NCI-H128 (cell line): ENCODE measurements at regions not wholly inside any gene's neighbourhood (a gene's known extent, or its start where the extent isn't known, plus 50 kb on each side); places are given as distances from the start of the nearest gene placed in this dataset.

Experiments used
- DNase-seq: peaks from one replicate; lab custom pipeline; 2025; ENCODE audit not compliant: unreplicated experiment; lab: John Stamatoyannopoulos, UW

GRCh38 chr1:218967254-218967653, 206.4 kb upstream of the LYPLAL1 start:
- DNase-seq = no peak

- no peak for DNase-seq
Observed at GRCh38 chr1:218967836-218968235, 205.8 kb upstream of the LYPLAL1 start.

DNA sequence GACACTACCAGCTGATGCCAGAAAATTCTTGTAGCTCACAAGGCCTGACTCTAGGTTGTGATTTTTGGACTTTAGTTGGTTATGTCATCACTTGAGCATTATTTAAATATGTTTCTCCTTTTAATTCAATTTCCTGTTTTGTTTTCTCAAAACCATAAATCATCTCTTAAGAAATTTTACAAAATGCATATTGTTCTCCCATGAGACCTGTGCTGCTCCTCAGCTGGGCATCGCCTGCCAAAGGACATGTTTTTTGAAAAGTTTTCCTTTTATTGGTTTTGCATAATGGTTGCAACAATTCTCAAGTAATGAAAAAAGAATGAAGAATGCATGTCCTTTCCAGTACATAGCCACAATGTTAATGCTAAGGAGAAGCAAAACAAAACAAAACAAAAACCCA, 204.7 kb upstream of the LYPLAL1 start:
- no peak for DNase-seq

DNA sequence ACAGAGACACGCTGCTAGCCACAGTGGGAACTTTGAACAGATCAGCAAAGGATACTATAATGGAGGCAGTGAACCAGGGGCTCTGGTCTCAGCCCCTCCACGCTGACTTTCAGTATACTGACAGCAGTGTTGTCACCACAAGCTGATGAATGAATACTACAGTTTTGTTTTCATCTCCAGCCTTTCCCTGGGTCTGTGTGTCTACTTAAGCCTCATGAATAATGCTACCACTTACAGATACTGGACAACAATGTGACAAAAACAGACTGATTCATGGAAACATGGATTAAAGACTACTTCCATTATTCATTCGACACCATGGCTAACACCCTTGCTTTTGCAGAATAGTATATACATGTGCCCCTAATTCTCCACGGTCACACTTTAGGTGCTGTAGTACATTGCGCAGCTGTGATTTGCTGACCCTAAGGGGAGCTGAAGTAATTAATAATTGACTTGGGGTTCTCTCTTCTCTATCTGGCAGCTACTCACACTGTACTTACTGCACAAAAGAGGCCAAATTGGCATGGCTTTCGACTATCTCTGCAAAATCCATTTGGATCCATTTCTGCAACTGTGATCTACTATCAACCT, 203.2 kb upstream of the LYPLAL1 start:
- no peak for DNase-seq

GRCh38 chr1:218971156-218971555, 202.5 kb upstream of the LYPLAL1 start:
- DNase-seq = no peak

DNA sequence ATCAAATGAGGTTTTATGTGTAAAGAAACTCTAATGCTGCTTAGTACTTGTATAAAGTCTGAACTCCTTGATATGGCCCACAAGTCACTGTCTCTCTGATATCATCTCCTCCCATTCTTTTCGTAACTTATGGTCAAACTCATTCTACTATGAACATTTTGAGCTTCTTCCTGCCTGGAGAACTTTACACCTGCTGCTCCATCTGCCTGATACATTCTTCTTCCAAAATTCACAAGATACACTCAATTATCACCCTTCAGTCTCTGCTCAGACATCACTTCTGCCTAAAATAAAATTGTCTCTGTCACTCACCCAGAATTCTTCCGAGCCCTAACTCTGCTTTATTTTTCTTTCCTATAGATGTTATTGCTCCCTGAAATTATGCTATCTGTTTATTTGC, 192.8 kb upstream of the LYPLAL1 start:
- no peak for DNase-seq

DNA sequence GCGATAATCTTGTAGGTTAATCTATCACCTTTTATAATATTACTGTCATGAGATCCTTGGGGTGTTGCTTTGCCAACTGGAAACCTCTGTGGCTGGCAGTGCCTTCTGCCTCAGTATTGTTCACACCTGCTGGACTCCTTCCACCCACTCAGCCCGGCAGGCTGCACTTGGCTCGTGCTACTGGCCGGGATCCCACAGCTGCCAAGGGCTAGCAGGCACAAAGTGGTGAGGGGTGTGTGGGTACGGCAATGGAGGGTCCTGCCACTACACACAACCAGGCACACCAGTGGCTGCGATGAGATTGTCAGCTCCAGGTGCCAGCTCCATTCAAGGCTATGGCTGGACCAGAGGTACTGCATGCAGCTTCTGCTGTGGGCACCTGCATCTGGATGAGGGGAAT, 191.2 kb upstream of the LYPLAL1 start:
- DNase-seq = no peak

DNA sequence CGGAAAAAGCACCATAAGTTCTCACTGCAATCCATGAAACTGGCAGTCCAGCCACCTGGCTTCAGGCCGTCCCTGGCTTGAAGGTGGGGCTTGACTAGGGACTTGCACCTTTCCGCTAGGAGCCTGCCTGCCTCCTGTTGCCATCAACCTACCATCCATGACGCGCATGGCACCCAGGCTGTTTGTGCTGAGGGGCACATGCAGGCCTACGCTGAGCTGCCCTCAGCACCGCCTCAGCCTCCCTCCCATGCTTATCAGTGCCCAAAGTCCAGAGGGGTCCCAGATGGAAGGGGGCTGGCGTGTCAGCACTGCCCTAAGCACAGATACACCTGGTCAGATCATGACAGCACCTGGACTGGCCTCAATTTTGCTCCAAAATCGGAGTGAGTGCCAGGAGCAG, 190.2 kb upstream of the LYPLAL1 start:
- no peak for DNase-seq

GRCh38 chr1:218983848-218984247, 189.8 kb upstream of the LYPLAL1 start:
- no peak for DNase-seq

DNA sequence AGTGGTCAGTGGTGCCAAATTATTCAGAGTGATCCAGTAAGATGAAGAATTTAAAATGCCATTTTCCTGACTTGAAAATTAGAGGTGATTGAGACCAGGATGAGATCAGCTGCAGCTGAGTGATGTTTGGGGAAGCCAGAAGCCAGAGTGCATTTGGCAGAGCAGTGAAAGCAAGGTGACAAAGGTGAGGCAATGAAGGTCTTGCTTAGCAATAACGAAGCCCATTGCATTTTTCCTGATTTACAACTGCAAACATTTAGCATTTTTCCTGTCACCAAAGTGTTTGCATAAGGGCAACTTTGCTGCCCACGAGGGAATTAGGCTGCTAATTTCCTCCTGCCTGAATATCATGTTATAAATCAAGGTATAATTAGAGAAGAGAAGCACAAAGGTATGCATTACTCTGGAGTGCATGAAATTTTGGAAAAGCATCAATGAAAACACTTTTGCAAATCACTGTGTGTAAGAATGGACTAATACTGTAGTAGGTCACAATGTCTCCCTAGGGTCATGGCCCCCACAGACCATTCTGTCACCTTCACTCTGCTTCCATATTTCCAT, 188.2 kb upstream of the LYPLAL1 start:
- DNase-seq = no peak

GRCh38 chr1:218986816-218987215, 186.9 kb upstream of the LYPLAL1 start:
- no peak for DNase-seq

GRCh38 chr1:218990019-218990418, 183.7 kb upstream of the LYPLAL1 start:
- DNase-seq = no peak

GRCh38 chr1:218991089-218991488, 182.6 kb upstream of the LYPLAL1 start:
- no peak for DNase-seq

DNA sequence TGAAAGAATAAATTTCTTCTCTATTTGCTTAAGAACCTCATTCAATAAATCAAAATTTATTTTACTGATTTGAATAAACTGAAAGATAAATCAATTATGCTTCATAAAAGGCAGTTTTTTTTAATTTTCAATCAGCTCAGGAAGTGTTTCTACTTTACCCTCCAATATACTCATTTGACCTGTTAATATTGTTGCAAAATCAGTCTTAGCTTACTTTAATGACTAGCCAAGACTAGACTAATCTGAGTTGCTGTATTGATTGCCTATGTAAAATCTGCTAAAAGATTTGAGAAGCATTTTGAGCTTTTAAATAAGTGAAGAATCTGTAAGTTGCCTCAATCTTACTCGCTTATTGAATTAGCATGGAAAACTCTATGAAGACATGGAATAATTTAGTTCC, 179.1 kb upstream of the LYPLAL1 start:
- DNase-seq = no peak

- DNase-seq = no peak
Observed at GRCh38 chr1:218995091-218995665, 178.5 kb upstream of the LYPLAL1 start.

- DNase-seq = no peak
Observed at GRCh38 chr1:218996362-218996761, 177.3 kb upstream of the LYPLAL1 start.

DNA sequence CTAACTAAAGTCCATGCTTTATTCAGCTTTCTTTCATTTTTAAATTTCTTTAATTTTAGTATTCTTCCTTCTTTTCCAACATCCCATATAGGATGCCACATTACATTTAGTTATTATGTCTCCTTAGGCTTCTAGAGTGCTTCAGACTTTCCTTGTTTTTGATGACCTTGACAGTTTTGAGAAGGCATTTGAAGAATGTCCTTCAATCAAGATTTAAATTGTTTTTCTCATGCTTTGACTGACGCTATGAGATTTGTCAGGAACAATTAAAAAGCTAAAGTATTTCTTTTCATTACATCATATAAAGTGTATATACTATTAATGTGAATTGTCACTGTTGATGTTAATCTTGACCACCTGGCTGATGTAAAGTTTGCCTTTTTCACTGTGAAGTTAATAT, 173.7 kb upstream of the LYPLAL1 start:
- DNase-seq = no peak

DNA sequence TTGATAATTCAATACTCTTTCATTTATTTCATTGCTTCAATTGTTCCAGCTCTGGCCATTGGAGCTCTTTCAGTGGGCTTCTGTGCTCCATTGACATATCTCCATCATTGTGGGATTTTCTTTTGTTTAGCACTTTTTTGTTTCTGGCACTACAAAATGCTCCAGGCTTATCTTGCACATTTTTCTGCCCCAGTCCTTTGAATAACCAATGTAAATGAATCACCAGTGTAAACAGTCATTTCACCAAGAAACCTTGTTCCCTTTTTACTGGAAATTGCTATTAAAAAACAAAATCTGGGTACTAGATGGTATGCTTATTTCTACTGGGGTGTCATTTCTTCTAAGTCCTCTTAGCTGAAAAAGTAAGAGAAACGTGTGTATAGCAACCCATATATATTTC, 173.0 kb upstream of the LYPLAL1 start:
- no peak for DNase-seq

DNA sequence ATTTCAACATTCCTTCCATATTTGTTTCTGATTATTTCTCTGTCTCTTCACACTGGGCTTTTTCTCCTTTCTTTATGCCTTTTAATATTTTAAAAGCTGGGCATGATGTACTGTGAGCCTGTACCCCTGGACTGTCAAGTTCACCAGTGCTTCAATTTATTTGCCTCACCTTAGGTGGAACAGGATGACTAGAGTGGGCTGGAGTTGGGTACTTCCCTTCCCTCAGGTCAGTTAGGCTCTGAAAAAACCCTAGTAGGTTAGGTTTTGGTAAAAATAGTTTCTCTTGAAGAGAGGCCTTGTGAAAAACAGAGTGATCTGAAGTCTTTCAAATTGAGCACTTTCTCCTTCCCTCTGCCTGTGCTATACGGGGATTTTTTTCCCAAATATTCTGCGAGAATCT, 163.0 kb upstream of the LYPLAL1 start:
- DNase-seq = no peak

DNA sequence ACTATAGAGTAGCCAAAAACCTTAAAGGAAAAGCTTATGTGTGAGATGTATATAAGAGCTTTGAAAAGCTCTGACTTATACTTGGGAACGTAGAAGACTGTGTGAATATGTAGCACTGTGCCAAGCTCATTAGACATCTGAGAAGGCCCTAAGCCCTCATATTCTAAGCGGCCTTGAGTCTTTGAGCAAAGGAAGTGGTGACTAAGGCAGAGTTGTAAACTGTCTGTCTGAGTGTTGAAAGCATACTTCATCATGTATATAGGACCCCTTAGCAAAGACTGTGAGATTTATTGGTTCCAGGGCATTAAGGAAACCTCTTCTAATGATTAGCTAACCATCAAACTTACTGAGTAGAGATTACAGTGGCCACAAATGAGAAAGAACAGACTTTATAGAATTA, 153.3 kb upstream of the LYPLAL1 start:
- no peak for DNase-seq

DNA sequence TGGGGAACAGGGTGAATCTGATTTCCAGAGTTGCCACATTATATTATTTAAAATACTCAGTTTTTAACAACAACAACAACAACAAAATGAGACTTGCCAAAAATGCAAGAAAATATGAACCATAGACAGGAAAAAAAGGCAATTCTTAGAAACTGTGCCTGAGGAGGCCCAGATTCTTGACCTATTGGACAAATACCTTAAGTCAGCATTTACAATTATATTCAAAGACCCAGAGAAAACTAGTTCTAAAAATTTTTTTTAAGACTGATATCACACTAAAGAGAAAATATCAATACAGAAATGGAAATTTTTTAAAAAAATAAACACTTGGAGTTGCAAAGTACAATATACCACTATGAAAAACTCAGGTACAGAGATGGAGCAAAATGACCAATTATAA, 152.8 kb upstream of the LYPLAL1 start:
- DNase-seq = no peak

DNA sequence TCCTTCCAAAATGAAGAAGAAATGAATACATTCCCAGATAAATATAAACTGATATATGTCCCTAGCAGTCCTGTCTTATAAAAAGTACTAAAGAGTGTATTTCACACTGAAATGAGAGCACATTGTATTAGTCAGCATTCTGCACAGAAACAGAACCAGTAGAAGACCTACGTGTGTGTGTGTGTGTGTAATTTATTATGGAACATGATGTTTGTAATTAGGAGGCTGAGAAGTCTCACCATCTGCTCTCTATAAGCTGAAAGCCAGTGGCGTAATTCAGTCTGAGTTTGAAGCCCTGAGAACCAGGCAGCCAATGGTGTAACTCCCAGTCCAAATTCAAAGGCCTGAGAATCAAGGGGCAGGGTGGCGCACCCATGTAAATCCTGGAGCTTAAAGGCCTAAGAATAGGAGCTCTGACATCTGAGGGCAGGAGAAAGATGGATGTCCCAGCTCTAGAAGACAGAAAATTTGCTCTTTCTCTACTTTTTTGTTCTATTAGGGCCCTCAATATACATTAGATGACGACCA, 146.5 kb upstream of the LYPLAL1 start:
- DNase-seq = no peak

DNA sequence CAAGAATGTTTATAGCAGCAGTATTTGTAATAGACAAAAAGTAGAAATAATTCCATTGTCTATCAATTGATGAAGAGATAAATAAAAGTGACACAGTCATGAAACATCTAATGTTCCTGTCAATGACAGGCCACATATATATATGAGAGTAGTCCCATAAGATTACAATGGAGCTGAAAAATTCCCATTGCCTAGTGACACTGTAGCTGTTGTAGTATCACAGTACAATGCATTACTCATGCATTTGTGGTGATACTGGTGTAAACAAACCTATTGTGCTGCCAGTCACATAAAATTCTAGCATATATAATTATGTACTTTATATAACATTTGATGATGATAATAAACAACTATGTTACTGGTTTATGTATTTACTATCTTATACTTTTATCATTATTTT, 141.9 kb upstream of the LYPLAL1 start:
- DNase-seq = no peak
